ENCODE measurements at regions not wholly inside any gene's neighbourhood (a gene's known extent, or its start where the extent isn't known, plus 50 kb on each side); places are given as distances from the start of the nearest gene placed in this dataset.

- TF ChIP-seq POLR2A (IDR thresholded peaks at IDR 0.05) (no peak), CTCF (IDR thresholded peaks at IDR 0.05) (no peak), POLR2AphosphoS5 (IDR thresholded peaks at IDR 0.05) (no peak)
These were observed 98.4 kb upstream of the UBL3 start for GRCh38 chr13:29948791-29949190.
